Transverse colon (tissue), 4 donors: ENCODE measurements at regions not wholly inside any gene's neighbourhood (a gene's known extent, or its start where the extent isn't known, plus 50 kb on each side); places are given as distances from the start of the nearest gene placed in this dataset.

Experiments used
- EP300 ChIP-seq: sonication (generic); formaldehyde crosslinking; IDR thresholded peaks from one replicate; pipeline ENCODE4 v1.6.1; 2017; ENCODE audit warnings: antibody characterized with exemption, low read depth
- POLR2A ChIP-seq: fragments of 450-650 bp; IDR thresholded peaks from one replicate; pipeline ENCODE4 v1.6.1; 2016; ENCODE audit warnings: antibody characterized with exemption, mild to moderate bottlenecking, moderate library complexity
- POLR2AphosphoS5 ChIP-seq, 3 donors: sonication (generic); formaldehyde crosslinking; IDR thresholded peaks; one replicate each; pipeline ENCODE4 v1.6.1; 2016; ENCODE audit warnings: antibody characterized with exemption in 3 of 3
- TF ChIP-seq, protein P1 (sequence below), 5 experiments: fragments of 200-600 bp in 3 of 5; fragments of 450-650 bp in 2 of 5; sonication (generic) in 3 of 5; IDR thresholded peaks; 1 replicate in 2 of 5; 2 replicates in 3 of 5; pipeline ENCODE4 v1.5.1; 2016 to 2017; ENCODE audit warnings: antibody characterized with exemption in 5 of 5, inconsistent platforms in 3 of 5, mild to moderate bottlenecking in 2 of 5, moderate library complexity in 1 of 5

DNA sequence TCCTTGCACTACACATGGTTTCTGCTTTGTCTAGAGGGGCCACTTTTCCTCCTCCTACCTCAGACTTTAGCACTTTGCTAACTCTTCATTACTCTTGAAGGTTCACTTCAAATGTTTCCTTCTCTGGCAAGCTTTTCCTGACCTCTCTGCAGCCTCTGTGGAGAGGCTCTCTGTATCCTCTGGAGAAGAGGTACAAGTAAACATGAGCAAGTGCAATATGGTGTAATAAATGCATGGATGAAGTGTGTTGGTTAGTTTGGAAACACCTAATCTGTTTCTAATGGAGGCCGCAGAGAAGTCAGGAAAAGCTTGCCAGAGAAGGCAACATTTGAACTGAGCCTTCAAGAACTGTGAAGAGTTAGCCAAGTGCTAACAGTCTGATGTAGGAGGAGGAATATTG is 329.3 kb downstream of the GRIN2B start:
- TF ChIP-seq, protein P1, sequence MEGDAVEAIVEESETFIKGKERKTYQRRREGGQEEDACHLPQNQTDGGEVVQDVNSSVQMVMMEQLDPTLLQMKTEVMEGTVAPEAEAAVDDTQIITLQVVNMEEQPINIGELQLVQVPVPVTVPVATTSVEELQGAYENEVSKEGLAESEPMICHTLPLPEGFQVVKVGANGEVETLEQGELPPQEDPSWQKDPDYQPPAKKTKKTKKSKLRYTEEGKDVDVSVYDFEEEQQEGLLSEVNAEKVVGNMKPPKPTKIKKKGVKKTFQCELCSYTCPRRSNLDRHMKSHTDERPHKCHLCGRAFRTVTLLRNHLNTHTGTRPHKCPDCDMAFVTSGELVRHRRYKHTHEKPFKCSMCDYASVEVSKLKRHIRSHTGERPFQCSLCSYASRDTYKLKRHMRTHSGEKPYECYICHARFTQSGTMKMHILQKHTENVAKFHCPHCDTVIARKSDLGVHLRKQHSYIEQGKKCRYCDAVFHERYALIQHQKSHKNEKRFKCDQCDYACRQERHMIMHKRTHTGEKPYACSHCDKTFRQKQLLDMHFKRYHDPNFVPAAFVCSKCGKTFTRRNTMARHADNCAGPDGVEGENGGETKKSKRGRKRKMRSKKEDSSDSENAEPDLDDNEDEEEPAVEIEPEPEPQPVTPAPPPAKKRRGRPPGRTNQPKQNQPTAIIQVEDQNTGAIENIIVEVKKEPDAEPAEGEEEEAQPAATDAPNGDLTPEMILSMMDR (IDR thresholded peaks at IDR 0.05) = no peak
- TF ChIP-seq POLR2A (no peak), POLR2AphosphoS5 (IDR thresholded peaks at IDR 0.05) (no peak), EP300 (no peak)
